ENCODE measurements at regions not wholly inside any gene's neighbourhood (a gene's known extent, or its start where the extent isn't known, plus 50 kb on each side); places are given as distances from the start of the nearest gene placed in this dataset.
"Not testable (repeated sequence)": the region's sequence is repeated elsewhere in the genome, so short reads cannot be mapped to it uniquely, and the experiment has no call there.

DNA sequence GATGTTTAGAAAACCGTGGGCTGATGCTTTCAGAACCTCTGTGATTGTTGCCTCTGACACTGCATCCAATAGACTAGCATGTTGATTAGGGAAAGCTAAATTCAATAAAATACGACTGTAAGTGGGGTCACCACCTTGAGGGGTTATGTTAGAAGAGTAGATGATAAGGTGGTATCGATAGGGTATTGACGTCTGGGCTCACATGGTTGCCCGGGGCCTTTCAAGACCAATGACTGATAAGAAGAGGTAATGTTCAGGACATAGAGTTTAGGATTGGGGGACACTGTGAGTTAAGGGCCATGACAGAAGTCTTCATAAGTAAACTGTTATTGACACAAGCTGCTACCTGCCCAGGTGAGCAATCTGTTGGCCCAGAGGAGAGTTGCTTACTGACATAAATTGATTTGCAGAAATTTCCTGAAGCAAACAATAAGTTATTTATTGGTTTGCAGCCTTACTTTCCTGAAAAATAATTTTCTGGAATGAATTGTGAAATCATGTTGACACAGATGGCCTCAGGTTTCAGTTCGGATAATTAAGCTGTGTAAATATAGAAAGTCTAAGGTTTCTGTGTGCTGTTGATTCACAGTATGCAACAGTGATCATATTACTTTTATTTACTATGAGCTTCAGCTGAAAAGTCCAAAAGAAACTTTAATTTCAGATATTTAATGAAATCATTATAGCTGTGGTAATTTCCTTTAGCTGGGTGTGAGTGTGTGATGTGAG is 289.9 kb upstream of the PRSS16 start:
- not testable (repeated sequence) for DNase-seq (ENCODE audit: low read depth)

DNA sequence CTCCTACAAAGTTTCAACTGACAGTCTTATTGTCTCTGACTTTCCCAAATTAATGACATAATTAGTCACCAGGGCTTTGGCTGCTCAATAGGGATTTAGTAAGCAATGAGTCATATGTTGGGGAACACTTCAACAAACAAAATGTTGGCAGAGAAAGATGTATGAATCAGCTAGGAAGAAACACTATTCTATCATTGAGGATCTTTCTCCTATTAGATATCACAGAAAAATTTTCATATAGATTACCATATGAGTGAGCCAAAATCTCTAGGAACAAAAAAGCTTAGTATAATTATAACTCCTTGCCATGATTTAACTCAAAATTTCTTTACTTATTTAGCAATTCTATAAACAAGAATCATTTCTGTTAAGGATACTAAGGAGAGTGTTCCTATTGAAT is 286.3 kb upstream of the PRSS16 start:
- DNase-seq (ENCODE audit: low read depth) = not testable (repeated sequence)

DNA sequence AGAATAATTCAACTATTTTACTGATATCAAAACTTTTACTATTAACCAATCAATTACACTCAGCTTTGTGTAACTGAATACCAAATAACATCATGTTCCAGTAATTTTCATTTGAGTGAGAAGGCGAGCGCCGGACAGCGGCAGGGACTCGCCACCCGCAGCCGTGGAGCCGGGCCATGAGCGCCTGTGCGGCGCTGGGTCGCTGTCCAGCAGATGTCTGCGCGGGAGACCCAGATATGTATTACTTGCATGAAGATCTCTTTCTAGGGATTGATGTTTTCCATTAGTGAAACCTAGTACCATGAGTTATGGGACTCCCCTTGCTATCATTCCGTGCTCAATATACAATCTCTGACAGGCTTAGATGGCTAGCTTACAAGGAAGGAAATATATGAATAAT is 245.1 kb upstream of the PRSS16 start:
- DNase-seq (ENCODE audit: low read depth) = no peak

DNA sequence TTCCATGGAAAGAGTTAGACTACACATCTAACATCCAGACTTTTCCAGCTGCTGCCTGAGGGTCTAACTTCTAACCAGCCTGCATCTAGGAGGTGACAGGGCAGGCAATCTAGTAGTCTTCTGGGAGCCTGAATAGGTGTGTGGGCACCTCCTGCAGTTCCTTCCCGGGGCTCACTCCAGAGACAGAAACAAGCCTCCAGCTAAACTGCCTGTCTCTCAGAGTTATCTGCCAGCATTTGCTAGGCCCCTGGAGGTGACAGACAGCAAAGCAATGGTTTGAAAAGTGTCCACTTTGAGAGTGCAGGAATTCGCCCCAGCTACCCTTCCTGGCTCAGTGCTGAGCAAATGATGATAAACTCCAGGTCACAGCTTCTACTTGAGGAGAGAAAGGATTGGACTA is 240.5 kb upstream of the PRSS16 start:
- no peak for DNase-seq (ENCODE audit: low read depth)

DNA sequence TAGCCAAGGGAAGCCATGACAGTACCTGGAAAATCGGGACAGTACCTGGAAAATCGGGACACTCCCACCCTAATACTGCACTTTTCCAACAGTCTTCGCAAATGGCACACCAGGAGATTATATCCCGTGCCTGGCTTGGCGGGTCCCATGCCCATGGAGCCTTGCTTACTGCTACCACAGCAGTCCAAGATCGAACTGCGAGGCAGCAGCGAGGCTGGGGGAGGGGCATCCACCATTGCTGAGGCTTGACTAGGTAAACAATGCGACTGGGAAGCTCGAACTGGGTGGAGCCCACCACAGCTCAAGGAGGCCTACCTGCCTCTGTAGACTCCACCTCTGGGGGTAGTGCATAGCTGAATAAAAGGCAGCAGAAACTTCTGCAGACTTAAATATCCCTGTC is 238.9 kb upstream of the PRSS16 start:
- DNase-seq (ENCODE audit: low read depth) = not testable (repeated sequence)

DNA sequence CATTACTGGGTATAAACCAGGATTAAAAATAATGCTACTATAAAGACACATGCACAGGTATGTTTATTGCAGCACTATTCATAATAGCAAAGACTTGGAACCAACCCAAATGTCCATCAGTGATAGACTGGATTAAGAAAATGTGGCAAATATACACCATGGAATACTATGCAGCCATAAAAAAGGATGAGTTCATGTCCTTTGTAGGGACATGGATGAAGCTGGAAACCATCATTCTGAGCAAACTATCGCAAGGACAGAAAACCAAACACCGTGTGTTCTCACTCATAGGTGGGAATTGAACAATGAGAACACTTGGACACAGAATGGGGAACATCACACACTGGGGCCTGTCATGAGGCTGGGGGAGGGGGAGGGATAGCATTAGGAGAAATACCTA is 233.4 kb upstream of the PRSS16 start:
- DNase-seq (ENCODE audit: low read depth) = not testable (repeated sequence)

DNA sequence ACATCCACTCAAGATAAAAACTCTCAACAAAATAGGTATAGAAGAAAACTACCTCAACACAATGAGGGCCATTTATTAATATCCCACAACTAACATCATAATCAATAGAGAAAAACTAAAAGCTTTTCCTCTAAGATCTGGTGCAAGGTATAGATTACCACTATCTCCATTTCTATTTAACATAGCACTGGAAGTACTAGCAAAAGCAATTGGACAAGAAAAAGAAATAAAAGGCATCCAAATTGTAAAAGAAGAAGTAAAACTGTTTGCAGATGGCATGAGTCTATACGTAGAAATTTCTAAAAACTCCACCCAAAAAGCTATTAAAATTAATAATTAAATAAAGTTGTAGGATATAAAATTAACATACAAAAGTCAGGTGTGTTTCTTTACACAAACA is 230.8 kb upstream of the PRSS16 start:
- no peak for DNase-seq (ENCODE audit: low read depth)

DNA sequence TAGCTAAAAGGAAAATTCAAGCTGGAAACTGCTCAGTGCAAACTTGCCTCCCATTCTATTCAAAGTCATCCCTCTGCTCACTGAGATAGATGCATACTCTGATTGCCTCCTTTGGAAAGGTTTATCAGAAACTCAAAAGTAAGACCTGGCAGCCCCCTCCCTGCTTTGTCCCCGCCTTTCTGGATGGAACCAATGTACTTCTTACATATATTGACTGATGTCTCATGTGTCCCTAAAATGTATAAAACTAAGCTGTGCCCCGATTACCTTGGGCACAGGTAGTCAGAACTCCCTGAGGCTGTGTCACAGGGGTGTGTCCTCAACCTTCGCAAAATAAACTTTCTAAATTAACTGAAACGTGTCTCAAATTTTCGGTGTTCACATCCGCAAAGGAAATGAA is 229.1 kb upstream of the PRSS16 start:
- DNase-seq (ENCODE audit: low read depth) = not testable (repeated sequence)

DNA sequence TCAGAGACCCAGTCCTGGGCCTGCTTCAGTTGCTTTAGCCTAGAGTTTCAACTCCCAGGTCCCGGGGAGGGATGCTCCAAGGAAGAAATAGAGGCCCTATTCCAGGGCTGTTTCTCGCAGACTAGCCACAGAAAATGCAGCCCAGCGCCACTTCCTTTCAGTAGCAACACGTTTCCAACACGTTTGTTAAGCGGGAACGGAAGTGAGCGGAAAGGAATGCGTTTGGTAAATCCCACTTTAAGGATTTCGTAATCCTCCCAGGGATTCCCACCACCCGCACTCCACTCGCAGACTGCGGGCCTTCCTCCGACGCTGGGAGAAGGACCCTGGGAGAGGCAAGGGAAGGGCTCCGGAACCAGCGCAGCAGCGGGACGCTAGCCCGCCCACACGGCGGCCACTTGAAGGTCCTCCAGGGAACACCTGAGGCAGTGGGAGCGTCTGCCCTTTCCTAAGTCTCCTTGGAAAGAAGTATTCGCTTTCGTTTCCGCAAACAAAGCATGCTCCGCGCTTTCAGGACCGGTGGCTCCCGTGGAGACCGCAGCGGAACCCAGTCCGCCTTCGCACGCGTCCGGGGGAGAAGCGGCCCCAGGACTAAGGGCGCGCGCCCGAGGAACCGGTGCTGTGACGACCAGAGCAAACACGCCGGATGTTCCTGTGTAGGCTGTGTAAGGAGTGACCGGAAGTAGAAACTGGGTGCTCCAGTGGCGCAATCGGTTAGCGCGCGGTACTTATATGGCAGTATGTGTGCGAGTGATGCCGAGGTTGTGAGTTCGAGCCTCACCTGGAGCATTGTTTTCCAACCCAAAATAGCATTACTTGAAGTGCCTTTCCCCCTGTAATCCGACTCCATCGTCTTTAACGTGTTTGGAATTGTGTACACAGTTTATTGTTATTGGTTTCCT is 227.6 kb upstream of the PRSS16 start:
- peak; percentile 63 for DNase-seq (ENCODE audit: low read depth)

DNA sequence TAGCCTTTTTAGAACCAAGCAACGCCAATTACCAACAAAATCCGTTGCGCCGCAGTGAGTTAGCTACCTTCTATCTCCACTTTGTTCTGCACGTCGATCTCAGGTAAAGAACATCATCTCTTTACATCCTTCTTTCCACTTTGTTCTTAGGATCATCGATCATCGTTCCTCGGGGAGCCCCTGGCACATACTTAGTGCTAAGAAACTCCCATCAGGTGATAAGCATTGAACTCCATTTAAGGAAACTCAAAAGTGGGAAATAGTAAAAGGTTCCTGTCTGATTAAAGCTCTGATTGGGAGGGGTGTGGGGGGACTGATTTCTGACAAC is 227.0 kb upstream of the PRSS16 start:
- no peak for DNase-seq (ENCODE audit: low read depth)

DNA sequence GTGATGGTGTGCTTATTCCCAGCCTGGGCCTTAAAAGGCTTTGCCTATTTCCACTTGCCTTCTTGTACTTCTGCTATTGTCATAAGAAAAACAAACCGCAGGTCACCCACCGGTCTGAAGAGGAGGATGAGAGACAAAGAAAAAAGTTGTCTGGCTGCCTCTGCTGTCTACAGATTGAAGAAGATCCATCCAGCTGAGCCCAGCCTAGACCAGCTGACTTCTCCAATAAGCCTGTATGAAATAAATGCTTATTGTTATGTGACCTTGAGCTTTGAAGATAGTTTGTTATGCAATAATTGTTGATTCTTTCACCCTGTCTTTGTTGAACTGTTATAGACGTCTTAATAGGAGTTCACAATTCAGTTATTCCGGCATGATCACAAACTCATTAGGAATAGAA is 223.8 kb upstream of the PRSS16 start:
- no peak for DNase-seq (ENCODE audit: low read depth)

DNA sequence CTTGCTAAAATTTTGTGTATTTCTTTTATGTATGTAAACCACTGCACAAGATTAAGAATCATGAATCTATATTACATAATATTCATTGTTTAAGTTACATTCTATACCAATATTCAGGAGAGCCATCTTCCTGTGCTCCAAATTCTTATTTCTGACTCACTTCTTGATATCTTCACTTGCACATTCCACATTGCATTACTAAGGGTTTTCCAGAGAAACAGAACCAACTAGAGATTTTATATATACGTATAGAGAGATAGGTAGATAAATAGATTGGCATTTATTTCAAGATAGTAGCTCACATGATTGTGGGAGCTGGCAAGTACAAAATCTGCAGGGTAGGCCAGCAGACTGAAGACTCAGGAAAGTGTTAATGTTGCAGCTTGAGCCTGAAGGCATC is 222.2 kb upstream of the PRSS16 start:
- no peak for DNase-seq (ENCODE audit: low read depth)

DNA sequence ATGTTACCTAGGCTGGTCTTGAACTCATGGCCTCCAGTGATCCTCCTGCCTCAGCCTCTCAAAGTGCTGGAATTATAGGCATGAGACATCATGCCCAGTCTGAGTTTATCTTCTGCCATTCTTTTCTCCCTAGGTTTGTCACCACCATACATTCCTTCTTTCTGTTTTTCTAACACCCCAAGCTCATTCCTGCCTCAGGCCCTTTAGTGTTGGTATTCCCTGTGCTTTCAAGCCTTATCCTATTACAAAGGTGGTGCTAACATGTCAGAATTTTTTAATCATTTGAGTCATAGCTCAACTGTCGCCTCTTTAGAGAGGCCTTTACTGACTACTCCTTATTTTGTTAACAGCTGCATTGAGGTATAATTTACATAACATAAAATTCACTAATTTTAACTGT is 221.1 kb upstream of the PRSS16 start:
- DNase-seq (ENCODE audit: low read depth) = no peak

DNA sequence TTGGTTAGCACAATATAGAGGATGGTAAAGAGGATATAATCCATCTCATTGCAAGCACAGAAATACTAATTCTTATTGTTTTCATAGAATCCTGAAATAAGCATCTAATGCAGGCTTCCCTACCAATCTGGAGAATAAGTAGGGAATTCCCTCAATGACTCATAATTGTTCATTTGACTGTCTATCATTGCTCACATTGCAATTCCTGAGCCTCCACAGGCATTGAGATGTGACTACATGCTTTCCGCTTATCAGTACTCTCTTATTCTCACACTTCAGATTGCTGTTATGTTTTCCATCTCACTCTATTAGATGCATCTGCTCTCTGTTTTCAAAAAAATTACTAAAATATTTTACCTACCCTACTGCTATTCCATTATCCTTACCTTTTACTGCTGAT is 216.2 kb upstream of the PRSS16 start:
- no peak for DNase-seq (ENCODE audit: low read depth)

DNA sequence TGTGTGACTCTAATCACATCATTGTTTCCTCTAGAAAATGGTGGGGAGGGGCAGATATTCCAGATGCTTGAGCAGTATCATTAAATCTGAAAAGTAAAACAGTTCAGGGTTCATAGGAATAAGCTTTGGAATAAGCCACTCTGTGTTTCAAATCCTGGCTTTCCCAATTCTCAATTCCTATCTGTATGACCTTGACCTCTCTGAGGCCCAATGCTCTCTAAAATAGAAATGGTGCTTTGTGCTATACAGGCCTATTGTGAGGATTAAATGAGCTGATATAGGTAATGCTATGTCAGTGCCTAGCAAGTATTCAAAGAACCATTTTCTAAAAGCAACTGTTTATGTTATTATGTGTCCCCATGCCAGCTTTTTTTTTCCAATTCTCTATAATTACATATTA is 209.0 kb upstream of the PRSS16 start:
- no peak for DNase-seq (ENCODE audit: low read depth)

DNA sequence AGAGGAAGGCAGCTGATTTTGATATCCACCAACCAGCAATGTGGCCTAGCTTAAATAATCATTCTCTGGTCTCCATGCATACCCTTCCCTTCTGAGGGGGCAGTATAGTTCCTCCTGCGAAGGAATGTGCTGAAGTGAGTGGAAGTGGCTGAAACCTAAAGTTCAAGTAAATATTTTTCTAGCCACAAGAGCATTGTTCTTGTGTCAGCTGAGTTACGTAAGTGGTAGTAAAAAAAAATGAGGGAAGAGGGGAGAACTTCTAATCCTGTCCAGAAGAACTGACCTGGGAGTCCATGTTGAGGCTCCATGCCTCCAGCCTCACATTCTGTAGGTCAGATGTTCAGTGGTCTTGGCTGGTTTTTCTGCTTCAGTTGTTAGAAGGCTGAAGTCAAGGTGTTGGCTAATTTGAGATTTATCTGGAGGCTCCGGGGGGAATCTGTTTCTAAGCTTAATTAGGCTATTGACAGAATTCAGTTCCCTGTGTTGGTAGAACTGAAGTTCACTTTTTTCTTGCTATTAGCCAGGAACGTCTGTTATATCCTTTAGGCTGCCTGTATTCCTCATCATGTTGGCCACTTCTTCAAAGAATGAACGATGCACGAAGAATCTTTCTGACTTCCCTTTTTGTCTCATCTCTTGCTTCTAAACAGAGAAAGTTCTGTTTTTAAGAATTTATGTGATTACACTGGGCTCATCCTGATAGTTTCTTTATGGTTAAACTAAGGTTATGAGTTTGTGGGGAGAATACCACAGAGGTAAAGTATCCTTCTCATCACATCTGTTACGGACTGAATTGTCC is 207.1 kb upstream of the PRSS16 start:
- no peak for DNase-seq (ENCODE audit: low read depth)

DNA sequence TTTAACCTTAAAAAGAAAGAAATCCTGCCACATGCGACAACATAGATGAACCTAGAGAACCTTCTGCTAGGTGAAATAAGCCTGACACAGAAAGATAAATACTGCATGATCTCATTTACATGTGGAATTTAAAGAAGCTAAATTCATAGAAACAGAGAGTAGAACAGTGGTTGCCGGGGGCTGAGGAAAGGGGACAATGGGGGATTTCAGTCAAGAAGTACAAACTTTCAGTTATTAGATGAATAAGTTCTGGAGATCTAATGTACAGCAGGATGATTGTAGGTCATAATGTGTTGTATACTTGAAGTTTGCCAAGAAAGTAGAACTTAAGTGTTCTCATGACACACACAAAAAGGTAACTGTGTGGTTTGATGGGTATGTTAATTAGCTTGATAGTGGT is 204.3 kb upstream of the PRSS16 start:
- no peak for DNase-seq (ENCODE audit: low read depth)

DNA sequence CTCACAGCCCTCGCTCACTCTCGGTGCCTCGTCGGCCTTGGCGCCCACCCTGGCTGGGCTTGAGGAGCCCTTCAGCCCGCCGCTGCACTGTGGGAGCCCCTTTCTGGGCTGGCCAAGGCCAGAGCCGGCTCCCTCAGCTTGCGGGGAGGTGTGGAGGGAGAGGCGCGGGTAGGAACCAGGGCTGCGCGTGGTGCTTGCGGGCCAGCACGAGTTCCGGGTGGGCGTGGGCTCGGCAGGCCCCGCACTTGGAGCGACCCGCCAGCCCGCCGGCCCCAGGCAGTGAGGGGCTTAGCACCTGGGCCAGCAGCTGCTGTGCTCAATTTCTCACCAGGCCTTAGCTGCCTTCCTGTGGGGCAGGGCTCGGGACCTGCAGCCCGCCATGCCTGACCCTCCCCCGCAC is 202.4 kb upstream of the PRSS16 start:
- not testable (repeated sequence) for DNase-seq (ENCODE audit: low read depth)

DNA sequence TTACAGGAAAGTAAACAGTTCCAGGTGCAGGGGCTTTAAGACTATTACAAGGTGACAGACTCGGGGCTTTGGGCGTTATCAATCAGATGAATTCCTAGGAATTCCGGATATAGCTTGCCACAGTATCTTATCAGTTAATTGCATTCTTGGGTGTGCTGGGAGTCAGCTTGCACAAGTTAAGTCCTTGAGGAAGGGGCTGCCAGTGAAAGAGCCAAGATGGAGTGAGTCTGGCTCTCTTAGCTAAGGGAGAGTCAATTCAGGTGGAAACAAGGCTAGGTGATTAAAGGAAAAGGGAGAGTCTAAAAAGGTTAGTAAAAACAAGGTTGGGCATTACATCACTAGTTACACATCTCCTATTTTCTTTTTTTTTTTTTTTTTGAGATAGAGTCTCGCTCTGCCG is 199.8 kb upstream of the PRSS16 start:
- DNase-seq (ENCODE audit: low read depth) = not testable (repeated sequence)

DNA sequence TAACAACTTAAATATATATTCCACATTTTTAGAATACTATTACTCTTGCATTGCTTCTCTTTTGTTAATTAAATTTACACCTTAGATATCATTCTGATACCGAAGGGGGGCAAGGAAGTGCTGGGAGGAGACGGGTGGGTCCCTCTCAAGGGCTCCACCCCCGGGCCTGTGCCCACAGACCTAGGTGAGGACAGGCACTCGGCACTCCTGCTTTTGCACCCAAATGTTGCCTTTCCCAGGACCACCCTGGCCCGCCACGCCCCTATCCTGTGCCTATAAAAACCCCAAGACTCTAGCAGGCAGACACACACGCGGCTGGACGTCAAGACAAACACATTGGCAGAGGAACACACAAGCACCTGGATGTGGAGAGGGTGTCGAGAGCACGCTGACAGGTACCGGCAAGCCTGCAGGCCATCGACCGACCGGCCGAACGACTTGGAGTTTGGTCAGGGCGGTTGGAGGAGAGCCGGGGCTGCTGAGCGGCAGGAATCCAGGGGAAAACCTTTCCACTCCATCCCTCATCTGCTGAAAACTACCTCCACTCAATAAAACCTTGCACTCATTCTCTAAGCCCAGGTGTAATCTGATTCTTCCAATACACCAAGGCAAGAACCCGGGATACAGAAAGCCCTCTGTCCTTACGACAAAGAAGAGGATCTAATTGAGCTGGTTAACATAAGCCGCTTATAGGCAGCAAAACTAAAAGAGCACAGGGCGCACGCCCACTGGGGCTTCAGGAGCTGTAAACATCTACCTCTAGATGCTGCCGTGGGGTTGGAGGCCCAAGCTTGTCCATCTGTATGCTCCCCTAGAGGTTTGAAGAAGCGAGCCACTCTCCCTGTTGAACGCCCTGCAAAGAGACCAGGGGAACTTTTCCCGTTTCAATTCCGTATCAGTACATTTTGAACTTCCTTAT is 197.4 kb upstream of the PRSS16 start:
- DNase-seq (ENCODE audit: low read depth) = no peak

DNA sequence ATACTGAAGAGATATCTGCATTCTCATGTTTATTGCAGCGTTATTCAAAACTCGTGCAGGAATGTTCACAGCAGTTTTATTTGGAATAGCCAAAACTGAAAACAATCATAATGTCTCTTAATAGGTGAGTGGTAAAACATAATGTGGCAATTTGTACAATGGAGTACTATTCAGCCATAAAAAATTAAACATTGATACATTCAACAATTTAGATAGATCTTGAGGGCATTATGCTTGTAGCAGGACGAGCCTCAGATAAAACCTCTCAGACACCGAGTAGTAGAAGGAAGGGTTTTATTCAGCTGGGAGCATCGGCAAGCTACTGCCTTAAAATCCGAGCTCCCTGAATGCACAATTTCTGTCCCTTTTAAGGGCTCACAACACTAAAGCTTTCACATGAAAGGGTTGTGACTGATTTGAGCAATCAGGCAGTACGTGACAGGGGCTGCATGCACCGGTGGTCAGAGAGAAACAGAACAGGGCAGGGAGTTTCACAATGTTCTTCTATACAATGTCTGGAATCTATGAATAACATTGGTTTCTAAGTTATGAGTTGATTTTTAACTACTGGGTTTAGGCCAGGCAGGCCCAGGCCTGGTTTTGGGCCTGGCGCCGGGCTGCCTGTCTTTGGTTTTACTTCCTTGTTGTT is 195.3 kb upstream of the PRSS16 start:
- DNase-seq (ENCODE audit: low read depth) = not testable (repeated sequence)

Data from non-pigmented ciliary epithelial cell (primary cell).